HG03457 (cell line): ENCODE measurements at regions not wholly inside any gene's neighbourhood (a gene's known extent, or its start where the extent isn't known, plus 50 kb on each side); places are given as distances from the start of the nearest gene placed in this dataset.

ENCODE experiments used
- ATAC-seq: cut with Tn5 transposase; IDR thresholded peaks from one replicate; pipeline ENCODE4 v1.9.1; 2021; ENCODE audit warnings: moderate number of reproducible peaks; ENCODE audit not compliant: unreplicated experiment

DNA sequence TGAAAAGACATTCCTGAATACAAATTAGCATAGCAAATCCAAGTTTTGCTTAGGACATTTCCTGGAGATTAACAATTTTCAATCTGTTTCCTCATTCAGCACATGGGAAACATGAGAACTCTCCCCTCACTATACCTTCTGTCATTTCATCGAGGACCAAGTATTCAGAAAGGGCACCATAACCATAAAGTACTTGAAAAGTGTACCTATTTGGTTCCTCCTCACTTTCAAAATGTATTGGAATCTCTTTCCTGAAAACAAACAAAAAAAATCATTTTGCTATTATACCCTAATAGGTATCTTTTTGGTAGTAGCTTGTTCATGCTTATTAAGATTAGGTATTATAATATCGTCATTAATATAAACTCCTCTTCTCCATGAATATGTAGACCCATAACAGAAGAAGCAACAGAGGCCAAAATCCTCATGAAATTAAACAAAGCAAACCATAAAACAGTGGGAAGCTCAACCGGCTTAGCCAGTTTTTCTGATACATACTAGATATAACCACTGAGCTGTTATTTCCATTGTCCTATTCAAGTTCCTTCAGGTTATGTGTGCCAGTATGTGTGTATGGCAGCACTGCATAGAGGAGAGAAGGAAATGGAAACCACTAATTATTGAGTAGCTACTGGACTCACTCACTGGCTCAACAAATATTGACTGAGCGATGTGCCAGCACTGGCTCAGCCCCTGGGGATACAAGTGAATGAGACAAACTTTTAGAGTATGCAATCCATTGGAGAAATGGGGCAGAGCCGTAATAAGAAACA is 274.0 kb downstream of the MAFB start:
- no peak for ATAC-seq

DNA sequence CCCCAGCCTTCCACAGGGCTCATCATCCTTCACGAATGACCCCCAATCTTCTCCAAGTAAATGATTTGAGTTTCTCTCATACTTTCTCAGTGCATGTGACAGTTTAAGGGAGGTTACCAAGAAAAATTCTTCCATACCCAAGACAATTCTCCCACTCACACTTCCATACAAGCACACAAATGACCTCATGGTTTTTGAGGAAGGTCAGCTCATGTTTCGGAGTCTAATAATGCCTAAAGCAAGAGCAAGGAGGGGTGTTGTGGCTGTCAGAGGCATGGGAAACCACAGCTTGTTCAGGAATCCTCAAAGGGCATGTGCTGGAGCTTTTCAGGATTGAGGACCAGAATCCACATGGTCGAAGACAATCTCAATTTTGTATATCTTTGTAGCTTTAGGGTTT is 279.0 kb downstream of the MAFB start:
- no peak for ATAC-seq

DNA sequence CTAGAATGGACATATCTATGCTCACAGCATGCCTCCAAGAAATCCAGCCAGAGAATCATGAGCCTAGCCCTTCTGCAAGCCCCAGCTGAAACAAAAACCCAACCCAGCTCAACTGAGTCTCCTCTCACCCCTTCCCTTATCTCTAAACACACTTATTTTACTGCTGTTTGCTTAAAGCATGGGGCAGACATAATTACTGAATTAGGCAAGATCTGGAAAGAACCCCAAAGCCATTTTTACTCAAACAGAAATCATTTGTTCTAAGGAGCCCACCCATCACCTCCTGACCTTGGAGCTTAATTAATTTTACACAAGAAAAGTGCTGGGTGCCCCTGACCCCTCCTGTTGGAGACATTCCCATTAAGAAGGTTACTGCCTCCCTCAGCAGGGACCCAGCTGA is 291.6 kb downstream of the MAFB start:
- ATAC-seq = no peak

DNA sequence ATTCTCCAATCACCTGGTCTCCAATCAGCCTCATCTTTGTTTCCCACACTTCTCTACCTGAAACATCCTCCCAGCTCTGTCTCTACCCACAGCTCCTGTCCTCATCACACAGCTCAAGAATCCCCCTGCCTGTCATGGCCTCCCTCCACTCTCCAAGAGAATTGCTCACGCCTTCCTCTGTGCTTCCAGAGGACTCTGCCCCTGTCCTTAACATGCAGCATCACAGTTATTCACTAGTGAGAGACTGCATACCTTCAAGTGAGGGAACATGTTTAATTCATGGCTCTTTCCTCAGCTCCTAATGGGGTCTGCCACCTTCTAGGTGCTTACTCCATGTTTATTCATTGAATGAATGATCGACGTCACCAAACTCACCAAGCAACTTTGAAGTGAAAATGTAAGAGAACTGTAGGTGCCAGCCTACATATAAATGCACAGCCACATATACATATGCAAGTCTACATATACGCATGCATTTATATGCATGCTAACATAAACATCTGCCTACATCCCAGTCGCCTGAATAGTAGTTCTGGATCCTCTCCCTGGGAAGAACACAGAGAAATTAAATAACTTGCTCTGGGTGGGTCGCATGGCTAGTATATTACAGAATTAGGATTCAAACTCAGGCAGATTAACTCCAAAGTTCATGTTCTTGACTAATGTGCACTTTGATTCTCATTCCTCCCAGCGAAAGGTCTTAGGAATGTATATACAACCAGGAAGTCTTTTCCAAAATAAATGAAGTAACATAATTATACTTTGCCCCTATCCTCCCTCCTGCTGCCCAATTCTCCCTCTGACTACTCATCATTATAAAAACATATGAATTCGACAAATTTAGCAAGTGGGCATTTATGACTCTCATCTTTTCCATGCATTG is 295.6 kb downstream of the MAFB start:
- ATAC-seq = no peak

DNA sequence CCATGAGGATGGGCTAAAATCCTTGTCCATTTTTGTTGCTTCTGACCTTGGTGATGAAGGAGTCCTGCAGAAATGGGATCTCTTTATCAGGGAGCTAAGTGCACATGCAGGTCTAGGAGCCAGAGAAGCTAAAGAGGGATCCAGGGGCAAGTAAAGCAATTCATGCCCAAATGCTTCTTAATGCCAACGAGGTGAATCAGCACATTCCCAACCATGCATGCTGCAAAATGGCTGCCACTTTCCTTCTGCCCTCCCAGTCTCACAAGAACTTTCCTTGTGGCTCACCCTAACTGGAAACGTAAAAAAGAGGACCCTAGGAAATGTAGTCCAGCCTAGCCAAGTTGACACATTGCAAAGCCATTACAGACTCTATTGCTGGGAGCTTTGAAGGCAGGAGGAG is 298.4 kb downstream of the MAFB start:
- ATAC-seq = no peak

DNA sequence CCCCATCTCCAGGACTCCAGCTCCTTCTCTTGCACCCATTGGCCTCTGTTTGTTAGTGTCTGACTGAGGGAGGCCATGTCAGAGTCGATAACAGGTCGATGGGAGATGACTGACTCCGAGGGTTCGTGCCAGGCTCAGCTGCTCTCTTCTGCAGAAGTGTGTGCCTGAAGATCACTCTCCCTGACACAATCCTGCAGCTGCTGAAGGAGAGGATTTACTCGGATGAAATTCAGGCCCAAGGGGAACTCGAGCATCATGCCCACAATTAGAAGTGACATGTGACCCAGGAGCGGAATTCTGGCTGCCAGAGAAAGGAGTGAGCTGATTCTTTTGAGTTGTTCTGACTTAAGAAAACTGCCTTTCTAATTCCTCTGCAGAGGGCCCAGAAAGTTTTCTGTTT is 318.2 kb downstream of the MAFB start:
- no peak for ATAC-seq

DNA sequence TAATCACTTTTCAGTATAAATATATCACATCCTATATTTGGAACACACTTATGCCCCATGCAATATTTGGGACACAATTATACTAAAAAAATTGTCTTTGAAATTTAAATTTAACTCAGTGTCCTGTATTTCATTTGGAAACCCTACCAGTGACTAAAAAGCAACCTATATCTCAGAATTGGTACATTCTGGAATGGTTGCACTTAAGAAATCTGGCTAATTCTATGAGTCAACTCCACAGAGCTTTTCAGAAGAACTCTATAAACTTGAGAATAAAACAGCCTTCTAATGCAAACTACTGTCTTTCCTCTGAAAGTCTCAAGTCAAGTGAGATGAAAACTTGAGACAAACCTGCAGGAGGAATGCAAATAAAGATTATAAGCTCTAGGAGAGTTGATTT is 320.2 kb downstream of the MAFB start:
- no peak for ATAC-seq

DNA sequence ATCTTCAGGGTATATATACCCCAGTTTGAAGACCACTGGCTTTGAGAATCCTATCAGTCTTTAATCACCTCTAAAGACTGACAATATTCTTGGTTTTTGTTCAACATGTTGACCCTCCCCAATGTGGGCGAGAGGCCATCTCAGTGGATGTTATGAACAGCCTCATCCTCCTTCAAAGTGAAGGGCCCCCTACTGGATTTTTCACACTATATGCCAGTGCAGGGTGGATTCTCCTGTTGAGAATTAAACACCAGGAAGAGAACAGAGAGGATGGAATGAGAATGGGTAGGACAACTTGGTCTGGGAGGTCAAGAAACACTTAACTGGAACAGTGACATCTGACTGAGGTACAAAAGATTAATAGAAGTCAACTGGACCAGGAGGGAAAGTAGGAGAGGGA is 327.1 kb downstream of the MAFB start:
- no peak for ATAC-seq

DNA sequence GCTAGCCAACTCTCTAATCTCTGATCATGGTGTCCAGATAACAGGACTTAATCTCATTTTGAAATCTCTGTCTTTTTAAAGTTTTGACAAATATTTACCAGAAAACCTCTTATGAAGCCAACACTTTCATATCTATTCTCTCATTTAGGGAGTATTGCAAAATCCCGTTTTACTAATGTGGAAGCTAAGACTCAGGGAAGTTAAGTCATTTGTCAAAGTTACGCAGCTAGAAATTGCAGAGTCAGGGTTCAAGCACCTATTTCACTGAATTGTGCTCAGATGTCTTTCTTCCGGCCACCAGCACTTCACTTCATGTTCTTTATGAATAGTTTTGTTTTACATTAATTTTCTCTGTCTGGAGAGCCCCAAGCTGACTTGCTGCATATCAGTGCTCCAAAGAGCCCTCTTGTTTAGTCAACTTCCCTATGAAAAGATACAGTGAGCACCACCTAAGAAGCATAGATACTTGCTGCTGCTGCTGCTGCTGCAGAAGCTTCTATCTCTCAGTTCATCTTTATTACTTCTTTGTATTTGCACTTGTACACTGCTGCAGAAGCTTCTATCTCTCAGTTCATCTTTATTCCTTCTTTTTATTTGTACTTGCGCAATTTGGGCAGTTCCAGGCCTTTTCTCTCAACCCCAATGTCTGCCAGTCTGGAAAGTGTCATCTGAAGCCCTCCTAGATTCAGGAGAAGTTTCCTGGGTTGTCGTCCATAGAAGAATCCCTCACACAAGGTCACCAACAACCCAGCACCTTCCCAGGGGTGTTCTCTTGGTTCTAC is 329.7 kb downstream of the MAFB start:
- no peak for ATAC-seq

DNA sequence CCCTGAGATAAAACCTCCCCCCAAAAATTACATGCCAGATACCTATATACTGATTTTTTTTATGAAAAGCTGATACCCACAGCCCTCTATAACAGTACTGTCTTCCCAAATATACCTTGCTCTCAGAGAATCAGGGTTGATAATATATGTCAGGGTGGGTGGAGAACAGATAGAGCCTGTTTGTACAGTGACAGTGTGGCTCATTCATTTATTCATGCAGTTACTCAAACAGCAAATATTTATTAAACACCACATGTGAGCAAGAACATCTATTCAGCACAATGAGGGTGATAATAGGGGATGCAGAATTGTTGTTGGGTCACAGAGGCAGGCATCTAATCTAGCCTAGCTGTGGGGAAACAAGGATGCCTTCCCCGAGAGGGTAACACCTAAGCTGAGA is 334.2 kb downstream of the MAFB start:
- ATAC-seq = no peak

DNA sequence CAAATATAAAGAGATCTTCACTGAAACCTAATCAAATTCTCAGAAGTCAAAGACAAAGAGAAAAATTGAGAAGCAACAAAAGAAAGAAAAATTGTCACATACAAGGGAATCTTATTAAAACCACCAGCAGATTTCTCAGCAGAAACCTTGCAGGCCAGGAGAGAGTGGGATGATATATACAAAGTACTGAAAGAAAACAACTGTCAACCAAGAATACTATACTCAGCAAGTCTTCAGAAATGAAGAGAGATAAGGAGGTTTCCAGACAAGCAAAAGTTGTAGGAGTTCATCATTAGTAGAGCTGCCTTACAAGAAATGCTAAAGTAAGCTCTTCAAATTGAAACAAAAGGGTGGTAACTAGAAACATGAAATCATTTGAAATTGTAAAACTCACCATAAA is 345.6 kb downstream of the MAFB start:
- no peak for ATAC-seq

DNA sequence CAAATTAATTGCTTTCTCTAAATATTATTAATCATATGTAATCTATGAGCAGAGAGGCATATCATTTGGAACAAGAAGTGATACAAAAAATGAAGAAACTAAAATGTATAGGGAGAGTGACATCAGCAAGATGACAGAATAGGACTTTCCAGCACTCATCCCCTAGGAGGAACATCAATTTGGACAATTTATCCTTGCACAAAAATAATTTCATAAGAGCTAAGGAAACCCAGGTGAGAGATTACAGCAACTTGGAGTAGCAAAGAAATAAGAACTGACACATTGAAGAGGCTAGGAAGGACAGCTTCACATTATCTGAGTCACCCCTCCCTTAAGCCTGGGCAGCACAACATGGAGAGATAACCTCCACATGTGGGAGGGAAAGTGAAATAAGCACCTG is 347.5 kb downstream of the MAFB start:
- ATAC-seq = no peak

DNA sequence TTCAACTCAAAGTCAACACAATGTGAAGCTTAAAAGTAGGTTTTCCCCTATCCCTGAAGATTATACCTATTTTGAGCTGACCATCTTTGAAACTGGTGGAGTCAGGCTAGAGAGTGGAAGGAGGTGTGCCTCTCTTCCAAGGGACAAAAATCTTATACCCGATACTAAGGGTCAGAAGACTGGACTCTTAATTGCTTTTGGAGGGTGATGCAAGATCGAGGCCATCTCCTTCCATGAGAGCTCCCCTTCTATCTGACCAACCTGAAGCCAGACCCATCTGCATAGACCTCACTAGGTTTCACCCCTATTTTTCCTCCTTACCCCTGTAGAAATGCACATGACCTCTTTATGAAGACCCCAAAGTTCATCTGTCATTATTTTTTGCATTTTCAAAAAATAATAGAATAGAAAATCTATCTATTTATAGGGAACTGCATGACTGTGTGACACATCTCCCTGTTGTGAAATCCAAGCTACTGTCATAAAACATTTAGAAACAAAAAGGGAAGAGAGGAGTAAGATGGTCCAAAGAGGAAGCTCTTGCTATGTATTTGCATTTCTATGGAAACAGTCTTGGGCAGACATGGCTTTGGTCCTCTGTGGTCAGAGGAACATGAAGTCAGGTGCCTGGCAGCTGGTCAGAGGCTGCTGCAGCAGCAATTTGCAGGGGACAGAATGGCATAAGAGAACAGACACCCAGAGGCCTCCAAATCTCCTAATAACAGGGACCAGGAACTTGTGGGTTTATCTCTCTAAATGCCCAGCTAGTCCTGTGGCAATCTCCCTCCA is 349.2 kb downstream of the MAFB start:
- ATAC-seq = no peak

DNA sequence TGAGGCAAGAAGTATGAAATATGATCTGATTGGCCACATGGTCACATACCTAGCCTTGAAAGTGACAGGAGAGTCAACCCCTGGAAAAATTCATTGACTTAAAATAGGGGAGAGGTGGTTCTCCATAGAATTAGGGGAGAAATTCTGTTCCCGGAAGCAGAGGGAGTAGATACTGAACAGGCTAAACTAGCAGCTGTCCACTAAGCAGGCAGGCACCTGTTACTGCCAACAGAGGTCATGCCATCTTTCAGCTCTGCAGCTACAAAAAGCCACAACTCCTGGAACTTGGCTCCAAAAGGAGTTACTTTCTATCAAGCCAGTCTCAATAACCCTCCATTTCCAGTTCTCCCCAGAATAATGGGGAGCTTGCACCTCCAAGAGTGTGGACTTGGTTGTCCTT is 352.5 kb downstream of the MAFB start:
- no peak for ATAC-seq

DNA sequence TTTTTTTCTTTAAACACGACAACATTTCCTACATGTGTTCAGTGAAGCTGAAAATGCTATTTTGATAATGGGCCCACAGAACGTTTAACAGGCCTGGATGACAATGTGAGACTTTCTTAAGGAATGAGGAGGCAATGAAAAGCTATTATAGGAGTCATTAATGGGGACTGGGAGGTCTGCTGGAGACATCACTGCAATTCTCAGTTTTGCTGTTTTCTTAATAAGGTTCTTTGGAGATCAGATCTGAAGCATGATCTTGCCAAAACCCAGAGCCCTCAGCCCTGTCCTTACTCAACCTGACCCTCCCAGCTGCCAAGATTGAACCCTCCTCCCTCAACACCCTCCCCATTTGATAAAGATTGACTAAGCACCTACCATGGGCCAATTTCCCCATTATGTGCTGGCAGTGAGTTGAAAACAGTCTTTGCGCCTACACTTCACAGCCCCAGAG is 353.1 kb downstream of the MAFB start:
- ATAC-seq = no peak

DNA sequence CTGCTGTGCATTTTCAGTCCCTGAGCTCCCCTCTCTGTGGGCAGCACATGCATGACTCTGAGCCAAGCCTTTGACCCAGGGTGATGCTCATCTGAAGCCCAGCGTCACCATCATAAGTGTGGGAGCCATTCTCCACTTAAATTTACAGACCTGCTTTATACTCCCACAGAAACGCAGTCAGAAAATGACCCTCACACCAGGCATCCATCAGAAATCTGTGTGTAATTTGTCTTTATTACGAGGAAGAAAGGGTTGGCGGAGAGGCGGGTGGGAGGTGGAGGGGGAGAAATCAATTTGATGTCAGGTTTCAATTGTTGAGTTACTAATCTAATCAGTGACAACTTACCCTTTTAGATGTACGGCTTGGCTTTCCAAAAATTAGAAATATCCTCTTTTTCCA is 353.6 kb downstream of the MAFB start:
- no peak for ATAC-seq

DNA sequence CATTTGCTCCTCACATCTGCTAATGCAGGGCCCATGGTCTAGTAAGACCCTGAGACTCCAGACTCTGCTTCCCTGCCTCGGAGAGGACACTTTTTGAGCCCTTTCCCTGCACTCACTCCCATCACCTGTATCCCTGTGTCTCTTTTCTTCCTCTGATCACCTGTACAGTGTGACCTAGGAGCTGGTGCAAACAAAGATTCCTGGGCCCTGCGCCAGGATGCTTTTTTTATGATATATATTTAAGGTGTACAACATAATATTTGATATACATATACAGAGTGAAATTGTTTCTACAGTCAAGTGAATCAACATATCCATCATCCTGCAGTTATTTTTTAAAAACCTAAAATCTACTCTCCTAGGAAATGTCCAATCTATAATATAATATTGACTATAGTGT is 355.4 kb downstream of the MAFB start:
- ATAC-seq = no peak

DNA sequence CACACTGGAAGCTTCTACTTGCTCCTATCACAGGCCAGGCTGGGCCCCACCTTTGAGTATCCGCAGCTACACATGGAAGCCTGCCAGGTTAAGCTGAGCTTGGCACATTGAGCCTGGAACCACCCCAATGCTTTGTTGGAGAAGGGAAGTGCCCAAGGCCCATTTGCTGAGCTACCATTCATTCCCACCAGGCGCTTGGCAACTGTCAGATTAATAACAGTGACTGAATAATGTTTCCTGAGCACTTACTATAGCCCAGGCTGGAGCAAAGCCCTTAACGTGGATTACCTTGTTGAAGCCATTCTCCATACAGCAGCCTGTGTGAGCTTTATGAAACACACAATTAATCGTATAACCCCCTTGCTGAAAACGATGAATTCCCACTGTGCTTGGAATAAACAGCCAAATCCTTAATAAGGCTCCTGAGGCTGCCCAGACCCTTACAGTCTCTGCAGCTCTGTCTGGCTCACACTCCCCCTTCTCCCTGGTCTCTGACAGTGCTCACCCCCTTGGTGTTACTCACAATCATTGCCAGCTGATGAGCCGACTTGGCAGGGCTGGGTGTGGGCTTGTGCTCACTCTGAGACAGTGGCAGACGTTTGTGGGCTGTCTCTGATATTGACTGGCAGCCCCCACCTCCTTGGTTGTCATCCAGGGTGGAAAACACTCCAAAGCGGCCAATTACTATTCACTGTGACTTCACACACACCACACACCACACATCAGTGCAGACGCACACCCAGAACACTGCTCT is 357.1 kb downstream of the MAFB start:
- no peak for ATAC-seq

DNA sequence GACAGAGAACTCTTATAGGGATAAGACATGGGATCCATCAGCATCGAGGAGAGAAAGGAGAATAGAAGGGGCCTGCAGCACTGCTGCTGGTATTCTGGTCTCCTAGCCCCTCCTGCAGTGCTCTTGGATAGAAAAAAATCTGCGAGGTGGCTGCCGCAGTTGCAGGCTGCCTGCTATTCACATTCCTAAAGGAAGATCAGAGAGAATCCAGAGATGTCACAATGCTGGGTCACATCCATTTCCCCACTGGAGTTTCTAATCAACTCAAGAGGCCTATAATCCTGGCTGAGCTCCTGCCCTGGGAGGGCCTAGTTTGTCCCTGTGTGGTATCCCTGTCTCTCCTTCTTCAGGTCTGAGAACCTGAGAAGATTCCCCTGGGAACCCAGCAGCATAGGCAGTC is 357.8 kb downstream of the MAFB start:
- ATAC-seq = no peak

DNA sequence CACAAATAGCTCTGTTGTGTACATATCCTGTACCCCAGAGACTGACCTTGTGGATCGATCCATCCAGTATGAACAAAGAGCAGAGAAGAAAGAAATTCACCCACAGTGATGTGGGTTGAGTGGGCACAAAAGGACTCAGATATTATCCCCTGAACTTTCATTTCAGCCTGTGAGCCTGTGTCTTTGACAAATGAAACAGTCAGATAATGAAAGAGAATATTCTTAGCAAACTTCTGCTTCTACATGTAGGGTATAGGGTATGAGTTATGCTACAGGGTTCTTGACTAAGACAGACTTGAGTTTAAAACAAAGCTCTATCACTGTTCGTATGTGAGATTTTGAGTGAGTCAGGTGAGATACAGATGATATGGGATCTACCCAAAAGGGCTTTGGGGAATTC is 359.7 kb downstream of the MAFB start:
- ATAC-seq = no peak
